ENCODE measurements at regions not wholly inside any gene's neighbourhood (a gene's known extent, or its start where the extent isn't known, plus 50 kb on each side); places are given as distances from the start of the nearest gene placed in this dataset.
"Not testable (repeated sequence)": the region's sequence is repeated elsewhere in the genome, so short reads cannot be mapped to it uniquely, and the experiment has no call there.

- no peak for DNase-seq (ENCODE audit: low read depth)
- H3K4me3 ChIP-seq (ENCODE audit: low read depth, low read length): no peak overlapping the region
- no peak for TF ChIP-seq MAX (IDR thresholded peaks at IDR 0.05; ENCODE audit: low read depth, low read length)
- no peak for TF ChIP-seq CTCF (IDR thresholded peaks at IDR 0.05; ENCODE audit: low read depth, low read length)
Observed at GRCh38 chr10:84957427-84957826, 629.0 kb downstream of the CCSER2 start.

- no peak for DNase-seq (ENCODE audit: low read depth)
- H3K4me3 ChIP-seq (ENCODE audit: low read depth, low read length): no peak overlapping the region
- TF ChIP-seq CTCF (IDR thresholded peaks at IDR 0.05; ENCODE audit: low read depth, low read length) (no peak), MYC (IDR thresholded peaks at IDR 0.05; ENCODE audit: low read depth, low read length) (no peak), MAX (IDR thresholded peaks at IDR 0.05; ENCODE audit: low read depth, low read length) (no peak), POLR2A (IDR thresholded peaks at IDR 0.05; ENCODE audit: extremely low read depth, insufficient read length) (no peak)
Observed at GRCh38 chr10:84965468-84965867, 637.1 kb downstream of the CCSER2 start.

- TF ChIP-seq MAX (IDR thresholded peaks at IDR 0.05; ENCODE audit: low read depth, low read length): no peak
- no peak for TF ChIP-seq MYC (IDR thresholded peaks at IDR 0.05; ENCODE audit: low read depth, low read length)
- TF ChIP-seq CTCF (IDR thresholded peaks at IDR 0.05; ENCODE audit: low read depth, low read length): no peak
- no peak for TF ChIP-seq POLR2A (IDR thresholded peaks at IDR 0.05; ENCODE audit: extremely low read depth, insufficient read length)
- H3K4me3 ChIP-seq (ENCODE audit: low read depth, low read length): no peak overlapping the region
- DNase-seq (ENCODE audit: low read depth): no peak
Observed at GRCh38 chr10:84966708-84967441, 638.5 kb downstream of the CCSER2 start.

GRCh38 chr10:84969297-84969696 lies 640.9 kb downstream of the CCSER2 start:
- not testable (repeated sequence) for H3K4me3 ChIP-seq (ENCODE audit: low read depth, low read length); DNase-seq (ENCODE audit: low read depth)

GRCh38 chr10:84987039-84987438 lies 658.6 kb downstream of the CCSER2 start:
- TF ChIP-seq MAX (IDR thresholded peaks at IDR 0.05; ENCODE audit: low read depth, low read length) (no peak), MYC (IDR thresholded peaks at IDR 0.05; ENCODE audit: low read depth, low read length) (no peak), CTCF (IDR thresholded peaks at IDR 0.05; ENCODE audit: low read depth, low read length) (no peak), POLR2A (IDR thresholded peaks at IDR 0.05; ENCODE audit: extremely low read depth, insufficient read length) (no peak)
- DNase-seq (ENCODE audit: low read depth): no peak
- no peak overlapping the region for H3K4me3 ChIP-seq (ENCODE audit: low read depth, low read length)

- TF ChIP-seq MYC (IDR thresholded peaks at IDR 0.05; ENCODE audit: low read depth, low read length): no peak
- TF ChIP-seq CTCF (IDR thresholded peaks at IDR 0.05; ENCODE audit: low read depth, low read length): no peak
- no peak for TF ChIP-seq MAX (IDR thresholded peaks at IDR 0.05; ENCODE audit: low read depth, low read length)
- no peak for TF ChIP-seq POLR2A (IDR thresholded peaks at IDR 0.05; ENCODE audit: extremely low read depth, insufficient read length)
Observed at GRCh38 chr10:84988011-84988410, 659.6 kb downstream of the CCSER2 start.

More at GRCh38 chr10:84988011-84988410, 659.6 kb downstream of the CCSER2 start:
- no peak overlapping the region for H3K4me3 ChIP-seq (ENCODE audit: low read depth, low read length)
- no peak for DNase-seq (ENCODE audit: low read depth)
